Lung (tissue), 11 donors: ENCODE measurements at regions not wholly inside any gene's neighbourhood (a gene's known extent, or its start where the extent isn't known, plus 50 kb on each side); places are given as distances from the start of the nearest gene placed in this dataset.

Experiments
- ATAC-seq: fragments of 200-7000 bp; cut with Tn5 transposase; one replicate; pipeline ENCODE4 v1.9.1; 2020; ENCODE audit warnings: moderate number of reproducible peaks; ENCODE audit not compliant: insufficient read depth, low FRiP score
- DNase-seq, 3 donors: peaks; one replicate each; pipeline ENCODE4 v3.0.0-alpha.2; 2013 to 2017
- H3K27ac ChIP-seq, 2 donors: one replicate each; pipeline ENCODE4 v1.5.1; 2013; ENCODE audit warnings: mild to moderate bottlenecking in 2 of 2, moderate library complexity in 2 of 2, control low read depth in 1 of 2, inconsistent platforms in 1 of 2, low read depth in 1 of 2, low read length in 1 of 2
- H3K27me3 ChIP-seq, 3 donors: one replicate each; pipeline ENCODE4 v1.5.1; 2013; ENCODE audit warnings: low read length in 2 of 3; ENCODE audit not compliant: control insufficient read depth in 3 of 3, insufficient read depth in 3 of 3
- H3K36me3 ChIP-seq, 4 donors: one replicate each; pipeline ENCODE4 v1.5.1; 2013; ENCODE audit warnings: low read length in 4 of 4, mild to moderate bottlenecking in 1 of 4, moderate library complexity in 1 of 4; ENCODE audit not compliant: control insufficient read depth in 4 of 4, insufficient read depth in 4 of 4
- H3K4me1 ChIP-seq, 5 donors: one replicate each; pipeline ENCODE4 v1.5.1; 2013; ENCODE audit warnings: low read length in 5 of 5, mild to moderate bottlenecking in 2 of 5, moderate library complexity in 1 of 5; ENCODE audit not compliant: control insufficient read depth in 5 of 5, insufficient read depth in 5 of 5
- H3K4me3 ChIP-seq: one replicate; pipeline ENCODE4 v1.5.1; 2013; ENCODE audit warnings: mild to moderate bottlenecking, control low read depth, moderate library complexity
- H3K9ac ChIP-seq, 2 donors: one replicate each; pipeline ENCODE4 v1.5.1; 2013; ENCODE audit warnings: low read length in 2 of 2, control low read depth in 1 of 2; ENCODE audit not compliant: insufficient read depth in 1 of 2
- H3K9me3 ChIP-seq, 4 donors: one replicate each; pipeline ENCODE4 v1.5.1; 2013; ENCODE audit warnings: low read length in 3 of 4, mild to moderate bottlenecking in 1 of 4, moderate library complexity in 1 of 4; ENCODE audit not compliant: control insufficient read depth in 4 of 4, insufficient read depth in 3 of 4
- WGBS, 2 donors: extraction: QIAGEN DNeasy Blood & Tissue Kit; methylation state at CpG; one replicate each; pipeline ENCODE4 v1.1.7; 2013; 5-methylcytosine and 5-hydroxymethylcytosine counted together
- TF ChIP-seq, protein P1 (sequence below): IDR thresholded peaks from 2 replicates; pipeline ENCODE4 v1.5.1; 2012; ENCODE audit warnings: mild to moderate bottlenecking; ENCODE audit errors: control extremely low read depth, extremely low read depth
- donor health status: control.
- donor health status: control.
- donor health status: Bipolar disorder and iron deficiency.
- donor health status: healthy.
- donor health status: DM: yes; HTN: yes; CAD: no.

GRCh38 chr15:31270767-31271166 lies 55.9 kb upstream of the KLF13 start:
- Histone ChIP-seq H3K4me3 (no peak overlapping the region), H3K9me3 (no peaks in the 10 kb centered on the region), H3K36me3 (no peaks in the 10 kb centered on the region), H3K9ac (no peak overlapping the region), H3K27me3 (no peaks in the 10 kb centered on the region), H3K4me1 (peaks cover 0 to 12% (median 4%) of the 10 kb centered on the region in 5 donors), H3K27ac (no peak overlapping the region)
- TF ChIP-seq, protein P1, sequence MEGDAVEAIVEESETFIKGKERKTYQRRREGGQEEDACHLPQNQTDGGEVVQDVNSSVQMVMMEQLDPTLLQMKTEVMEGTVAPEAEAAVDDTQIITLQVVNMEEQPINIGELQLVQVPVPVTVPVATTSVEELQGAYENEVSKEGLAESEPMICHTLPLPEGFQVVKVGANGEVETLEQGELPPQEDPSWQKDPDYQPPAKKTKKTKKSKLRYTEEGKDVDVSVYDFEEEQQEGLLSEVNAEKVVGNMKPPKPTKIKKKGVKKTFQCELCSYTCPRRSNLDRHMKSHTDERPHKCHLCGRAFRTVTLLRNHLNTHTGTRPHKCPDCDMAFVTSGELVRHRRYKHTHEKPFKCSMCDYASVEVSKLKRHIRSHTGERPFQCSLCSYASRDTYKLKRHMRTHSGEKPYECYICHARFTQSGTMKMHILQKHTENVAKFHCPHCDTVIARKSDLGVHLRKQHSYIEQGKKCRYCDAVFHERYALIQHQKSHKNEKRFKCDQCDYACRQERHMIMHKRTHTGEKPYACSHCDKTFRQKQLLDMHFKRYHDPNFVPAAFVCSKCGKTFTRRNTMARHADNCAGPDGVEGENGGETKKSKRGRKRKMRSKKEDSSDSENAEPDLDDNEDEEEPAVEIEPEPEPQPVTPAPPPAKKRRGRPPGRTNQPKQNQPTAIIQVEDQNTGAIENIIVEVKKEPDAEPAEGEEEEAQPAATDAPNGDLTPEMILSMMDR: no peak
- DNase-seq: no peak
- WGBS, 2 donors: 64 to 80% methylated on average over 2 of the region's 2 CpGs
- no peak for ATAC-seq

DNA sequence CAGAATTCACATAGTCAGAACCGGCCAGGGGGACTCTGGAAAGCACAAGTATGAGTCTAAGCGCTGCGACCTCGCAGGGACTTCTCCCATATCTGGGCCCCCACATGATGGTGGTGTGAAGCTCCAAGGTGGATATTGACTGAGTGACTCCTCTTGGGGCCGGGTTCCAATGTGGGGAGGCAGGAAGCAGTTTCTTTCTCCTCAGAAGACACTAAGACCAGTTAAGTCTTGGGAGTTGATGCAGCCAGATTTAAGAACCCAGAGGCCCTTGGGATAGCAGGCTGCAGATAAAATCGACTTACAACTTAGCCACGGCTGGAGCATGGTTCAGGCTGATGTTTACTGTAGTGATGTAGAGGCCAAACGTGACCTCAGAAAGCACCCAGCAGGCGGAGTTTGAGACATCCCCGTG lies 55.4 kb upstream of the KLF13 start:
- TF ChIP-seq, protein P1: no peak
- no peak overlapping the region for H3K4me3 ChIP-seq
- 86 to 92% methylated on average over 10 of the region's 10 CpGs for WGBS, 2 donors
- no peak overlapping the region for H3K9ac ChIP-seq
- no peaks in the 10 kb centered on the region for H3K36me3 ChIP-seq
- DNase-seq: no peak
- no peak overlapping the region for H3K27ac ChIP-seq
- no peaks in the 10 kb centered on the region for H3K9me3 ChIP-seq
- H3K4me1 ChIP-seq: peaks cover 0 to 11% (median 4%) of the 10 kb centered on the region in 5 donors
- no peaks in the 10 kb centered on the region for H3K27me3 ChIP-seq
- no peak for ATAC-seq

DNA sequence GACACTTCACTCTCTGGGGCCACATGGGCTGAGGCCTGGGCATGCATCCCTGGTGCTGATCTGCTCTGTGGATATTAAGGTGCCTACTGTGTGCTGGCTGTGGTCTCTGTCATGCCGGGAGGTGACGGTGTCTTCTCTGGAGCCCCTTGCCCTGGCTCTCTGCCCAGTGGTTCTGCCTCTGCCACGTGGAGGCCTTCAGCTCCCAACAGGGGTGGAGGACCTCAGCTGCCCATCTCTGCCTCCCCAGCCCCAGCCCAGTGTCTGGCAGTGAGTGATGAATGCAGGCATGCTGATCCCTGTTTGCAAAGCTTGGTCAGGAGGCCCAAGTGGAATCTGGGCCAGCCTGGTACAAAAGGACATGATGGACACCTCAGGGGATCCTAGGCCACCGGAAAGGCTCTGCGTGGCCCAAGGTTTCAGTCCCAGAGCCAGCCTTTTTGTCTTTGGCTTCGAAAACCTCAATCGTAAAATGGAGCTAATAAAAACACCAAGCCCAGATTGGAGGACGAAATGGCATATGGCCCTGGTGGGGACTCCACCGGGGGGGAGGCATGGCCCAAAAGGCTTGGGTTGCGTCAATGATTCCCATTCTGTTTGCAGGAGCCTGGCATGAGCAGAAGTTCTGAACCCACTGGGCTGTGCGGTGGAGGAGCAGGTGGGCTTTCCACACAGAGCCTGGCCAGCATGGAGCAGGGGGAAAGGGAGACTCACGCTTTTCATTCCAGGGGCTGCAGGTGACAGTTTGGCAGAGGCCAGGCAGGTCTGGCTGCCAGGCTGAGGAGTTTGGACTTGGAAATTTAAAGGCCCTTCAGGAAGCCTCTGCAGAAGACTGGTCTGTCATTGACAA lies 54.7 kb upstream of the KLF13 start:
- Histone ChIP-seq H3K36me3 (no peaks in the 10 kb centered on the region), H3K4me3 (no peak overlapping the region), H3K9ac (no peak overlapping the region), H3K9me3 (no peaks in the 10 kb centered on the region), H3K27ac (no peak overlapping the region), H3K27me3 (no peaks in the 10 kb centered on the region), H3K4me1 (peaks cover 0 to 11% (median 4%) of the 10 kb centered on the region in 5 donors)
- 91 to 94% methylated on average over 12 of the region's 12 CpGs for WGBS, 2 donors
- TF ChIP-seq, protein P1: no peak
- DNase-seq (no peak), ATAC-seq (no peak)
